ENCODE measurements at regions not wholly inside any gene's neighbourhood (a gene's known extent, or its start where the extent isn't known, plus 50 kb on each side); places are given as distances from the start of the nearest gene placed in this dataset.

DNA sequence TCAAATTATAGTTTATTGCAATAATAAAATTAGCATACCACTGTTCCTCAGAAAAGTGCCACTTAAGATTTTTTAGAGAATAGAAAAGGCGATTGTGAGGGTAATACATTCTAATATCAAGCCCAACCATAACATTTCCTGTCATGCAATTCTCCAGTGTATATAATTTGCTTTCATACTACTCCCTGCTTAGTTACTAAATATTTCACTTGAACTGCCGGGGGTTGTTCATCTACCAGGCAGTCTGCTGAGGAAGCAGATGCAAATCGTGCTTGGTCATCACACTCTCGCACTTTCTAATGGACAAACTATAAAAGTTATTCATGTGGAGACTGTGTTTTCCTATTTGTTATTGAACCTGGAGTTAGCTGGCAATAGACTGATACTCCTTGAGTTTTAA lies 645.6 kb upstream of the CBLB start:
- TF ChIP-seq, protein P1, sequence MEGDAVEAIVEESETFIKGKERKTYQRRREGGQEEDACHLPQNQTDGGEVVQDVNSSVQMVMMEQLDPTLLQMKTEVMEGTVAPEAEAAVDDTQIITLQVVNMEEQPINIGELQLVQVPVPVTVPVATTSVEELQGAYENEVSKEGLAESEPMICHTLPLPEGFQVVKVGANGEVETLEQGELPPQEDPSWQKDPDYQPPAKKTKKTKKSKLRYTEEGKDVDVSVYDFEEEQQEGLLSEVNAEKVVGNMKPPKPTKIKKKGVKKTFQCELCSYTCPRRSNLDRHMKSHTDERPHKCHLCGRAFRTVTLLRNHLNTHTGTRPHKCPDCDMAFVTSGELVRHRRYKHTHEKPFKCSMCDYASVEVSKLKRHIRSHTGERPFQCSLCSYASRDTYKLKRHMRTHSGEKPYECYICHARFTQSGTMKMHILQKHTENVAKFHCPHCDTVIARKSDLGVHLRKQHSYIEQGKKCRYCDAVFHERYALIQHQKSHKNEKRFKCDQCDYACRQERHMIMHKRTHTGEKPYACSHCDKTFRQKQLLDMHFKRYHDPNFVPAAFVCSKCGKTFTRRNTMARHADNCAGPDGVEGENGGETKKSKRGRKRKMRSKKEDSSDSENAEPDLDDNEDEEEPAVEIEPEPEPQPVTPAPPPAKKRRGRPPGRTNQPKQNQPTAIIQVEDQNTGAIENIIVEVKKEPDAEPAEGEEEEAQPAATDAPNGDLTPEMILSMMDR (IDR thresholded peaks at IDR 0.05; ENCODE audit: low read depth, low read length, missing input control), result no peak
- TF ChIP-seq GABPA (IDR thresholded peaks at IDR 0.05 in 1 of 2, conservative IDR thresholded peaks at IDR 0.05 in 1 of 2) (no peak), JUND (IDR thresholded peaks at IDR 0.05) (no peak), RAD21 (IDR thresholded peaks at IDR 0.05) (no peak), SP1 (IDR thresholded peaks at IDR 0.05) (no peak), YY1 (IDR thresholded peaks at IDR 0.05) (no peak), HNF4A (conservative IDR thresholded peaks at IDR 0.05) (no peak), FOXA2 (IDR thresholded peaks at IDR 0.05) (no peak), TAF1 (conservative IDR thresholded peaks at IDR 0.05) (no peak)
- TF ChIP-seq, protein P2, sequence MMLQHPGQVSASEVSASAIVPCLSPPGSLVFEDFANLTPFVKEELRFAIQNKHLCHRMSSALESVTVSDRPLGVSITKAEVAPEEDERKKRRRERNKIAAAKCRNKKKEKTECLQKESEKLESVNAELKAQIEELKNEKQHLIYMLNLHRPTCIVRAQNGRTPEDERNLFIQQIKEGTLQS (IDR thresholded peaks at IDR 0.05), result no peak
- TF ChIP-seq, protein P3, sequence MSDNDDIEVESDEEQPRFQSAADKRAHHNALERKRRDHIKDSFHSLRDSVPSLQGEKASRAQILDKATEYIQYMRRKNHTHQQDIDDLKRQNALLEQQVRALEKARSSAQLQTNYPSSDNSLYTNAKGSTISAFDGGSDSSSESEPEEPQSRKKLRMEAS (IDR thresholded peaks at IDR 0.05), result no peak
- TF ChIP-seq, protein P4, sequence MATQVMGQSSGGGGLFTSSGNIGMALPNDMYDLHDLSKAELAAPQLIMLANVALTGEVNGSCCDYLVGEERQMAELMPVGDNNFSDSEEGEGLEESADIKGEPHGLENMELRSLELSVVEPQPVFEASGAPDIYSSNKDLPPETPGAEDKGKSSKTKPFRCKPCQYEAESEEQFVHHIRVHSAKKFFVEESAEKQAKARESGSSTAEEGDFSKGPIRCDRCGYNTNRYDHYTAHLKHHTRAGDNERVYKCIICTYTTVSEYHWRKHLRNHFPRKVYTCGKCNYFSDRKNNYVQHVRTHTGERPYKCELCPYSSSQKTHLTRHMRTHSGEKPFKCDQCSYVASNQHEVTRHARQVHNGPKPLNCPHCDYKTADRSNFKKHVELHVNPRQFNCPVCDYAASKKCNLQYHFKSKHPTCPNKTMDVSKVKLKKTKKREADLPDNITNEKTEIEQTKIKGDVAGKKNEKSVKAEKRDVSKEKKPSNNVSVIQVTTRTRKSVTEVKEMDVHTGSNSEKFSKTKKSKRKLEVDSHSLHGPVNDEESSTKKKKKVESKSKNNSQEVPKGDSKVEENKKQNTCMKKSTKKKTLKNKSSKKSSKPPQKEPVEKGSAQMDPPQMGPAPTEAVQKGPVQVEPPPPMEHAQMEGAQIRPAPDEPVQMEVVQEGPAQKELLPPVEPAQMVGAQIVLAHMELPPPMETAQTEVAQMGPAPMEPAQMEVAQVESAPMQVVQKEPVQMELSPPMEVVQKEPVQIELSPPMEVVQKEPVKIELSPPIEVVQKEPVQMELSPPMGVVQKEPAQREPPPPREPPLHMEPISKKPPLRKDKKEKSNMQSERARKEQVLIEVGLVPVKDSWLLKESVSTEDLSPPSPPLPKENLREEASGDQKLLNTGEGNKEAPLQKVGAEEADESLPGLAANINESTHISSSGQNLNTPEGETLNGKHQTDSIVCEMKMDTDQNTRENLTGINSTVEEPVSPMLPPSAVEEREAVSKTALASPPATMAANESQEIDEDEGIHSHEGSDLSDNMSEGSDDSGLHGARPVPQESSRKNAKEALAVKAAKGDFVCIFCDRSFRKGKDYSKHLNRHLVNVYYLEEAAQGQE (IDR thresholded peaks at IDR 0.05), result no peak
- TF ChIP-seq, protein P5, sequence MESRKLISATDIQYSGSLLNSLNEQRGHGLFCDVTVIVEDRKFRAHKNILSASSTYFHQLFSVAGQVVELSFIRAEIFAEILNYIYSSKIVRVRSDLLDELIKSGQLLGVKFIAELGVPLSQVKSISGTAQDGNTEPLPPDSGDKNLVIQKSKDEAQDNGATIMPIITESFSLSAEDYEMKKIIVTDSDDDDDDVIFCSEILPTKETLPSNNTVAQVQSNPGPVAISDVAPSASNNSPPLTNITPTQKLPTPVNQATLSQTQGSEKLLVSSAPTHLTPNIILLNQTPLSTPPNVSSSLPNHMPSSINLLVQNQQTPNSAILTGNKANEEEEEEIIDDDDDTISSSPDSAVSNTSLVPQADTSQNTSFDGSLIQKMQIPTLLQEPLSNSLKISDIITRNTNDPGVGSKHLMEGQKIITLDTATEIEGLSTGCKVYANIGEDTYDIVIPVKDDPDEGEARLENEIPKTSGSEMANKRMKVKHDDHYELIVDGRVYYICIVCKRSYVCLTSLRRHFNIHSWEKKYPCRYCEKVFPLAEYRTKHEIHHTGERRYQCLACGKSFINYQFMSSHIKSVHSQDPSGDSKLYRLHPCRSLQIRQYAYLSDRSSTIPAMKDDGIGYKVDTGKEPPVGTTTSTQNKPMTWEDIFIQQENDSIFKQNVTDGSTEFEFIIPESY (IDR thresholded peaks at IDR 0.05), result no peak

Data from liver (tissue), 3 donors.